Peyer's patch (tissue), 4 donors: ENCODE measurements at regions not wholly inside any gene's neighbourhood (a gene's known extent, or its start where the extent isn't known, plus 50 kb on each side); places are given as distances from the start of the nearest gene placed in this dataset.

Experiments
- CTCF ChIP-seq, 6 experiments: fragments of 450-650 bp in 4 of 6; fragments of 200-600 bp in 2 of 6; sonication (generic) in 1 of 6; IDR thresholded peaks; one replicate each; pipeline ENCODE4 v1.5.1; 2017 to 2019; ENCODE audit warnings: antibody characterized with exemption in 6 of 6, mild to moderate bottlenecking in 3 of 6, moderate library complexity in 1 of 6
- POLR2A ChIP-seq, 2 donors: fragments of 450-650 bp; IDR thresholded peaks; one replicate each; pipeline ENCODE4 v1.5.1; 2017; ENCODE audit warnings: antibody characterized with exemption in 2 of 2, mild to moderate bottlenecking in 2 of 2, moderate library complexity in 2 of 2

GRCh38 chr1:115575661-115576060 is 66.1 kb upstream of the VANGL1 start:
- no peak for TF ChIP-seq CTCF (IDR thresholded peaks at IDR 0.05)
- no peak for TF ChIP-seq POLR2A (IDR thresholded peaks at IDR 0.05)
